H1 (cell line): ENCODE measurements at regions not wholly inside any gene's neighbourhood (a gene's known extent, or its start where the extent isn't known, plus 50 kb on each side); places are given as distances from the start of the nearest gene placed in this dataset.

Experiments
- CTCF ChIA-PET: fragments of 300-600 bp; sonication (Branson Sonifier 250); formaldehyde crosslinking; loops from one replicate; lab custom pipeline; 2021; ENCODE audit not compliant: partially characterized antibody; lab: Charles Lee
- POLR2A ChIA-PET: fragments of 300-600 bp; sonication (Branson Sonifier 250); formaldehyde crosslinking; loops from one replicate; lab custom pipeline; 2021; ENCODE audit warnings: inconsistent platforms; ENCODE audit not compliant: partially characterized antibody; lab: Charles Lee
- DNase-seq, 2 experiments: peaks; one replicate each; pipeline versions ENCODE4 v3.0.0 to v3.0.0-alpha.2; 2010 to 2022; ENCODE audit warnings: low spot score in 2 of 2, low read depth in 1 of 2, mixed read lengths in 1 of 2
- FAIRE-seq: peaks from 2 replicates; lab custom pipeline; 2011; peaks lifted over from hg19 to GRCh38; lab: Jason Lieb, UNC
- H2AFZ ChIP-seq: 2 replicates; pipeline ENCODE4 v1.8.1; 2012; ENCODE audit warnings: low read length, inconsistent platforms
- H2AK5ac ChIP-seq: 2 replicates; pipeline ENCODE4 v1.6.1; 2013; ENCODE audit warnings: low read depth, low read length
- H2BK120ac ChIP-seq: replicated peaks from 2 replicates; pipeline ENCODE3; 2013; ENCODE audit warnings: low read depth, low read length, inconsistent platforms
- H2BK12ac ChIP-seq: 2 replicates; pipeline ENCODE4 v1.6.1; 2013; ENCODE audit warnings: low read depth, low read length
- H2BK15ac ChIP-seq: 2 replicates; pipeline ENCODE4 v1.6.1; 2013; ENCODE audit warnings: low read length
- H2BK20ac ChIP-seq: 2 replicates; pipeline ENCODE4 v1.6.1; 2013; ENCODE audit warnings: low read length
- H2BK5ac ChIP-seq: 2 replicates; pipeline ENCODE4 v1.6.1; 2013; ENCODE audit warnings: low read depth, low read length
- H3K14ac ChIP-seq: 2 replicates; pipeline ENCODE4 v1.6.1; 2013; ENCODE audit warnings: inconsistent platforms; ENCODE audit not compliant: insufficient read length
- H3K18ac ChIP-seq: 2 replicates; pipeline ENCODE4 v1.6.1; 2013; ENCODE audit warnings: low read length; ENCODE audit errors: extremely low read depth
- H3K23ac ChIP-seq: 2 replicates; pipeline ENCODE4 v1.6.1; 2013; ENCODE audit warnings: inconsistent platforms; ENCODE audit not compliant: insufficient read length
- H3K23me2 ChIP-seq: 2 replicates; pipeline ENCODE4 v1.6.1; 2013; ENCODE audit warnings: low read depth, low read length
- H3K27ac ChIP-seq: 2 replicates; pipeline ENCODE4 v1.6.1; 2011; ENCODE audit warnings: low read depth, low read length, inconsistent platforms
- H3K27me3 ChIP-seq, 4 experiments: replicated peaks in 1 of 4; 1 replicate in 1 of 4; 2 replicates in 3 of 4; pipeline versions ENCODE4 v1.6.1 to v1.8.1; 2011 to 2013; ENCODE audit warnings: low read length in 3 of 4, mild to moderate bottlenecking in 3 of 4, inconsistent platforms in 2 of 4, mixed read lengths in 2 of 4, moderate library complexity in 1 of 4; ENCODE audit not compliant: control insufficient read depth in 3 of 4, insufficient read depth in 3 of 4; ENCODE audit errors: extremely low read depth in 1 of 4
- H3K36me3 ChIP-seq, 4 experiments: 2 replicates each; pipeline versions ENCODE4 v1.6.1 to v1.8.1; 2011 to 2013; ENCODE audit warnings: mild to moderate bottlenecking in 4 of 4, low read length in 3 of 4, moderate library complexity in 2 of 4, control low read depth in 1 of 4, inconsistent platforms in 1 of 4; ENCODE audit not compliant: insufficient read depth in 4 of 4, control insufficient read depth in 2 of 4
- H3K4ac ChIP-seq: replicated peaks from 2 replicates; pipeline ENCODE3; 2013; ENCODE audit warnings: low read length, low read depth, mixed read lengths, inconsistent platforms; ENCODE audit not compliant: insufficient read length
- H3K4me1 ChIP-seq, 4 experiments: replicated peaks in 1 of 4; 1 replicate in 1 of 4; 2 replicates in 3 of 4; pipeline versions ENCODE4 v1.6.1 to v1.8.1; 2011 to 2013; ENCODE audit warnings: low read length in 3 of 4, inconsistent platforms in 2 of 4, mixed read lengths in 1 of 4; ENCODE audit not compliant: insufficient read depth in 4 of 4, control insufficient read depth in 3 of 4
- H3K4me2 ChIP-seq, 2 experiments: 2 replicates each; pipeline versions ENCODE4 v1.6.1 to v1.8.1; 2011 to 2013; ENCODE audit warnings: low read depth in 2 of 2, low read length in 2 of 2, control low read depth in 1 of 2, inconsistent platforms in 1 of 2, mild to moderate bottlenecking in 1 of 2; ENCODE audit not compliant: insufficient read depth in 1 of 2
- H3K4me3 ChIP-seq, 4 experiments: fragments of 200-600, 300-600 bp in 1 of 4; sonication (generic), shearing (Covaris generic), sonication (Bioruptor Twin) in 1 of 4; 2 replicates each; pipeline versions ENCODE4 v1.5.1 to v1.8.1; 2011 to 2016; ENCODE audit warnings: low read length in 4 of 4, low read depth in 3 of 4, control low read depth in 2 of 4, inconsistent platforms in 2 of 4, mild to moderate bottlenecking in 2 of 4, mixed read lengths in 1 of 4, moderate library complexity in 1 of 4; ENCODE audit not compliant: insufficient read depth in 2 of 4; ENCODE audit errors: extremely low read depth in 1 of 4
- H3K56ac ChIP-seq: replicated peaks from 2 replicates; pipeline ENCODE3; 2013; ENCODE audit warnings: low read depth, mild to moderate bottlenecking, mixed read lengths, low read length, inconsistent platforms; ENCODE audit not compliant: insufficient read length
- H3K79me1 ChIP-seq: 2 replicates; pipeline ENCODE4 v1.6.1; 2013; ENCODE audit warnings: low read depth, low read length, control low read depth
- H3K79me2 ChIP-seq, 2 experiments: 2 replicates each; pipeline versions ENCODE4 v1.6.1 to v1.8.1; 2012 to 2013; ENCODE audit warnings: low read length in 2 of 2, mild to moderate bottlenecking in 2 of 2, inconsistent platforms in 1 of 2; ENCODE audit not compliant: insufficient read depth in 2 of 2, control insufficient read depth in 1 of 2
- H3K9ac ChIP-seq, 4 experiments: replicated peaks in 1 of 4; 1 replicate in 1 of 4; 2 replicates in 3 of 4; pipeline versions ENCODE4 v1.6.1 to v1.8.1; 2011 to 2013; ENCODE audit warnings: low read depth in 3 of 4, low read length in 3 of 4, control low read depth in 2 of 4, mild to moderate bottlenecking in 2 of 4, moderate library complexity in 2 of 4, inconsistent platforms in 1 of 4; ENCODE audit errors: extremely low read depth in 1 of 4
- H3K9me3 ChIP-seq, 2 experiments: 2 replicates each; pipeline versions ENCODE4 v1.6.1 to v1.8.1; 2012 to 2013; ENCODE audit warnings: mild to moderate bottlenecking in 2 of 2, moderate library complexity in 2 of 2, control low read depth in 1 of 2, inconsistent platforms in 1 of 2, low read depth in 1 of 2, low read length in 1 of 2, mixed read lengths in 1 of 2; ENCODE audit not compliant: insufficient read depth in 2 of 2
- H4K20me1 ChIP-seq, 2 experiments: replicated peaks in 1 of 2; 2 replicates each; pipeline versions ENCODE3 to v1.8.1; 2011 to 2013; ENCODE audit warnings: inconsistent platforms in 2 of 2, low read length in 2 of 2, mild to moderate bottlenecking in 1 of 2; ENCODE audit not compliant: insufficient read depth in 2 of 2, control insufficient read depth in 1 of 2
- H4K5ac ChIP-seq: 2 replicates; pipeline ENCODE4 v1.6.1; 2013; ENCODE audit warnings: low read length, low read depth, mixed read lengths, inconsistent platforms; ENCODE audit not compliant: insufficient read length
- H4K8ac ChIP-seq: 2 replicates; pipeline ENCODE4 v1.8.0; 2013; ENCODE audit warnings: mild to moderate bottlenecking, moderate library complexity, low read length, inconsistent platforms; ENCODE audit not compliant: insufficient read depth; ENCODE audit errors: extremely low read depth
- H4K91ac ChIP-seq: replicated peaks from 2 replicates; pipeline ENCODE3; 2013; ENCODE audit warnings: low read length, mixed read lengths, inconsistent platforms; ENCODE audit not compliant: insufficient read length
- TAF1 ChIP-seq: IDR thresholded peaks from 2 replicates; pipeline ENCODE4 v1.6.1; 2011; ENCODE audit warnings: mild to moderate bottlenecking, low read depth, low read length
- WGBS, 2 experiments: shearing (Covaris generic) in 1 of 2; methylation state at CpG; one replicate each; pipeline versions ENCODE4 v1.1.6 to v1.1.7; 2013 to 2015; ENCODE audit warnings: low lambda C conversion rate in 2 of 2, mixed read lengths in 2 of 2, inconsistent platforms in 1 of 2, low coverage in 1 of 2, missing lambda C conversion rate in 1 of 2; ENCODE audit not compliant: insufficient replicate concordance in 2 of 2, insufficient coverage in 1 of 2, insufficient read length in 1 of 2; ENCODE audit errors: extremely low coverage in 1 of 2, missing lambda C conversion rate in 1 of 2; 5-methylcytosine and 5-hydroxymethylcytosine counted together
- TF ChIP-seq, protein P1 (sequence below), 3 experiments: IDR thresholded peaks; 1 replicate in 2 of 3; 2 replicates in 1 of 3; pipeline versions ENCODE4 v1.5.1 to v1.6.1; 2011; ENCODE audit warnings: low read length in 3 of 3, mild to moderate bottlenecking in 3 of 3, inconsistent platforms in 2 of 3, low read depth in 1 of 3, moderate library complexity in 1 of 3; ENCODE audit not compliant: insufficient read depth in 1 of 3; ENCODE audit errors: control extremely low read depth in 1 of 3
- TF ChIP-seq, protein P2 (sequence below): IDR thresholded peaks from 2 replicates; pipeline ENCODE4 v1.6.1; 2012; ENCODE audit warnings: inconsistent platforms

DNA sequence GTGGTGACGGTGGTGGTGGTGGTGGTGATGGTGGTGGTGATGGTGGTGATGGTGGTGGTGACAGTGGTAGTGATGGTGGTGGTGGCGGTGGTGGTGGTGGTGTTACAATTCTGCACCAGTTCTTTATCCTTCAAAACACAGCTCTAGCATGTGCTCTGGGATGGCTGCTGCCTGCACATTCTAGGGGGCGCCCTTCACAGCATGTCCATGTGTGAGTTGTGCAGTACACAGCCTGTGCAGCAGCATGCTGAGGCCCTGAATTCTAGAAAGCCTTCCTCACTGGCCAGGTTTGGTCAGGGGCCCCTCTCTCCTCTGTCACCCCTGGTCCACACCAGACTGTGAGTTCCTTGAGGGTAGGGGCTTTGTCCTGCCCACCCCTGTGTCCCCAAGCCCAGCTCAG is 67.7 kb downstream of the MATN1 start:
- Histone ChIP-seq H3K23me2 (peaks cover 5% of the 10 kb centered on the region; the same call in 1 of the 2 replicates), H2BK12ac (no peak overlapping the region), H3K14ac (no peak overlapping the region), H3K4me3 (no peak overlapping the region), H2BK5ac (0 out of 2 replicates have a peak overlapping the region, but pooled peaks have one; percentile 18), H4K91ac (no peak overlapping the region), H2BK15ac (no peak overlapping the region), H4K20me1 (no peaks in the 10 kb centered on the region), H3K79me1 (no peaks in the 10 kb centered on the region), H2AK5ac (no peak overlapping the region), H3K27me3 (no peaks in the 10 kb centered on the region), H3K4me2 (no peak overlapping the region), H2BK20ac (no peak overlapping the region), H3K56ac (peak overlapping the region; percentile 52), H3K9me3 (no peaks in the 10 kb centered on the region), H3K27ac (no peak overlapping the region), H3K9ac (no peak overlapping the region), H3K4me1 (peaks cover 0 to 6% (median 4%) of the 10 kb centered on the region in 4 experiments; a peak in 5 of 7 replicates), H4K5ac (no peak overlapping the region), H3K79me2 (no peaks in the 10 kb centered on the region), H2BK120ac (no peak overlapping the region), H3K23ac (no peak overlapping the region), H3K18ac (no peak overlapping the region), H4K8ac (no peak overlapping the region), H3K36me3 (no peaks in the 10 kb centered on the region), H3K4ac (no peak overlapping the region), H2AFZ (no peak overlapping the region)
- no peak for DNase-seq
- ChIA-PET CTCF (interaction anchor here (1.3 to 1.7 kb wide), 2 partner anchors 12 to 14 kb away, joined by 4 to 7 read pairs; no protein-coding TSS in a partner anchor), POLR2A (no interaction called here)
- WGBS, 2 experiments: 73% methylated on average over 2 of the region's 3 CpGs; no CpG with 5 or more reads in 1 of the 2 experiments
- no peak for FAIRE-seq
- TF ChIP-seq, protein P1, sequence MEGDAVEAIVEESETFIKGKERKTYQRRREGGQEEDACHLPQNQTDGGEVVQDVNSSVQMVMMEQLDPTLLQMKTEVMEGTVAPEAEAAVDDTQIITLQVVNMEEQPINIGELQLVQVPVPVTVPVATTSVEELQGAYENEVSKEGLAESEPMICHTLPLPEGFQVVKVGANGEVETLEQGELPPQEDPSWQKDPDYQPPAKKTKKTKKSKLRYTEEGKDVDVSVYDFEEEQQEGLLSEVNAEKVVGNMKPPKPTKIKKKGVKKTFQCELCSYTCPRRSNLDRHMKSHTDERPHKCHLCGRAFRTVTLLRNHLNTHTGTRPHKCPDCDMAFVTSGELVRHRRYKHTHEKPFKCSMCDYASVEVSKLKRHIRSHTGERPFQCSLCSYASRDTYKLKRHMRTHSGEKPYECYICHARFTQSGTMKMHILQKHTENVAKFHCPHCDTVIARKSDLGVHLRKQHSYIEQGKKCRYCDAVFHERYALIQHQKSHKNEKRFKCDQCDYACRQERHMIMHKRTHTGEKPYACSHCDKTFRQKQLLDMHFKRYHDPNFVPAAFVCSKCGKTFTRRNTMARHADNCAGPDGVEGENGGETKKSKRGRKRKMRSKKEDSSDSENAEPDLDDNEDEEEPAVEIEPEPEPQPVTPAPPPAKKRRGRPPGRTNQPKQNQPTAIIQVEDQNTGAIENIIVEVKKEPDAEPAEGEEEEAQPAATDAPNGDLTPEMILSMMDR (IDR thresholded peaks at IDR 0.05; ENCODE audit: control extremely low read depth in 1 of 3, insufficient read depth in 1 of 3, low read depth in 1 of 3, low read length in 3 of 3): peak in 1 of 3 experiments; percentile 23; a peak in 1 of 4 replicates
- no peak for TF ChIP-seq TAF1
- TF ChIP-seq, protein P2, sequence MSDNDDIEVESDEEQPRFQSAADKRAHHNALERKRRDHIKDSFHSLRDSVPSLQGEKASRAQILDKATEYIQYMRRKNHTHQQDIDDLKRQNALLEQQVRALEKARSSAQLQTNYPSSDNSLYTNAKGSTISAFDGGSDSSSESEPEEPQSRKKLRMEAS: peak; percentile 56
